H1 (cell line): ENCODE measurements at regions not wholly inside any gene's neighbourhood (a gene's known extent, or its start where the extent isn't known, plus 50 kb on each side); places are given as distances from the start of the nearest gene placed in this dataset.

Source experiments
- CBX5 ChIP-seq: fragments of 300-800, 300-1000 bp; sonication (generic); IDR thresholded peaks from 2 replicates; pipeline ENCODE4 v1.7.1; 2016; ENCODE audit warnings: antibody characterized with exemption, low read length, low read depth
- POLR2AphosphoS5 ChIP-seq: IDR thresholded peaks from 2 replicates; pipeline ENCODE4 v1.6.1; 2011; ENCODE audit warnings: low read depth, low read length
- SP1 ChIP-seq: IDR thresholded peaks from 2 replicates; pipeline ENCODE4 v1.6.1; 2011; ENCODE audit warnings: low read depth, low read length
- TF ChIP-seq, protein P1 (sequence below): IDR thresholded peaks from 2 replicates; pipeline ENCODE4 v1.6.1; 2012; ENCODE audit warnings: inconsistent platforms

- no peak for TF ChIP-seq POLR2AphosphoS5
- TF ChIP-seq CBX5, result no peak
- no peak for TF ChIP-seq SP1
- TF ChIP-seq, protein P1, sequence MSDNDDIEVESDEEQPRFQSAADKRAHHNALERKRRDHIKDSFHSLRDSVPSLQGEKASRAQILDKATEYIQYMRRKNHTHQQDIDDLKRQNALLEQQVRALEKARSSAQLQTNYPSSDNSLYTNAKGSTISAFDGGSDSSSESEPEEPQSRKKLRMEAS, result no peak
Measured at GRCh38 chr21:15533618-15534017, 196.2 kb upstream of the USP25 start (continued).
